Erythroblast (primary cell): ENCODE measurements at regions not wholly inside any gene's neighbourhood (a gene's known extent, or its start where the extent isn't known, plus 50 kb on each side); places are given as distances from the start of the nearest gene placed in this dataset.

Source experiments
- GATA1 ChIP-seq: IDR thresholded peaks from 2 replicates; pipeline ENCODE4 v1.6.1; 2011; ENCODE audit warnings: low read depth, mild to moderate bottlenecking, control low read depth, low read length, moderate library complexity
- POLR2A ChIP-seq: IDR thresholded peaks from 2 replicates; pipeline ENCODE4 v1.6.1; 2011; ENCODE audit warnings: mild to moderate bottlenecking, low read length

DNA sequence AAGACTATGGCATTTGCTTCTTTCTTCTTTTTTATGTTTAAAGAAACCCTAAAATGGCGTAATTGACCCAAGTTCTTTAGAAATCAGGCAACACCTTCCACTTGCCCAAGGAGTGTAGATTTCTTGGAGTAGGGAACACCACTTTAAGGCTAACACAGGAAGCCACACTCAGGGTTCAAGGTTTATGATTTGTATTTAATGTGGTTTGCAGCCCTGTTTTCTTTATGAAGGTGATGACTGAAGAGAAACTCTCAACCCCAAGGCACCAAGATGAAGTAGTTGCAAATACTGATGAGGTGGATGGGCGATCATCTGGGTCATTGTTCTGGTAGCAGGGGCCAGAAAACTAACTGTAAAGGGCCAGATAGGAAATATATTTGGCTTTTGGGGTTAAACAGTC is 101.1 kb downstream of the DLEU7 start:
- TF ChIP-seq POLR2A (no peak), GATA1 (no peak)
